HL-60 (cell line): ENCODE measurements at regions not wholly inside any gene's neighbourhood (a gene's known extent, or its start where the extent isn't known, plus 50 kb on each side); places are given as distances from the start of the nearest gene placed in this dataset.

ENCODE experiments used
- CTCF ChIP-seq: IDR thresholded peaks from one replicate; pipeline ENCODE4 v1.5.1; 2011; ENCODE audit warnings: low read length, control low read depth, inconsistent platforms; ENCODE audit not compliant: insufficient read depth
- GABPA ChIP-seq: IDR thresholded peaks from 2 replicates; pipeline ENCODE4 v1.6.1; 2012; ENCODE audit warnings: low read depth
- POLR2AphosphoS5 ChIP-seq: IDR thresholded peaks from 2 replicates; pipeline ENCODE4 v1.6.1; 2012; ENCODE audit warnings: low read depth
- REST ChIP-seq: IDR thresholded peaks from 2 replicates; pipeline ENCODE4 v1.6.1; 2012; ENCODE audit warnings: low read depth; ENCODE audit not compliant: insufficient replicate concordance

GRCh38 chr3:66816090-66816761, 181.9 kb upstream of the KBTBD8 start:
- TF ChIP-seq CTCF (no peak), POLR2AphosphoS5 (no peak), REST (no peak), GABPA (no peak)
